Keratinocyte (primary cell): ENCODE measurements at regions not wholly inside any gene's neighbourhood (a gene's known extent, or its start where the extent isn't known, plus 50 kb on each side); places are given as distances from the start of the nearest gene placed in this dataset.

Experiments used
- DNase-seq: peaks from one replicate; pipeline ENCODE4 v3.0.0-alpha.2; 2011; ENCODE audit warnings: low read depth, missing footprints, low spot score
- FAIRE-seq: peaks from 2 replicates; lab custom pipeline; 2011; peaks lifted over from hg19 to GRCh38; lab: Jason Lieb, UNC
- H2AFZ ChIP-seq: 2 replicates; pipeline ENCODE4 v1.6.0; 2012; ENCODE audit warnings: low read length, control low read depth, inconsistent platforms; ENCODE audit not compliant: control insufficient read depth
- H3K27ac ChIP-seq: 2 replicates; pipeline ENCODE4 v1.5.1; 2011; ENCODE audit warnings: low read length; ENCODE audit not compliant: control insufficient read depth, insufficient read depth
- H3K27me3 ChIP-seq: 3 replicates; pipeline ENCODE4 v1.6.0; 2011; ENCODE audit warnings: low read length; ENCODE audit not compliant: control insufficient read depth, insufficient read depth; ENCODE audit errors: extremely low read depth
- H3K36me3 ChIP-seq, 2 experiments: 2 replicates in 1 of 2; 3 replicates in 1 of 2; pipeline ENCODE4 v1.5.1; 2011; ENCODE audit warnings: low read length in 2 of 2, mild to moderate bottlenecking in 1 of 2; ENCODE audit not compliant: control insufficient read depth in 2 of 2, insufficient read depth in 2 of 2; ENCODE audit errors: extremely low read depth in 1 of 2
- H3K4me1 ChIP-seq: 3 replicates; pipeline ENCODE4 v1.5.1; 2011; ENCODE audit warnings: low read length; ENCODE audit not compliant: control insufficient read depth, insufficient read depth; ENCODE audit errors: extremely low read depth
- H3K4me2 ChIP-seq: 3 replicates; pipeline ENCODE4 v1.6.0; 2011; ENCODE audit warnings: low read depth, low read length; ENCODE audit not compliant: control insufficient read depth, insufficient read depth; ENCODE audit errors: extremely low read depth
- H3K4me3 ChIP-seq, 3 experiments: fragments of 200-600 bp in 1 of 3; sonication (generic) in 1 of 3; 2 replicates in 2 of 3; 3 replicates in 1 of 3; pipeline ENCODE4 v1.5.1; 2011 to 2016; ENCODE audit warnings: low read length in 3 of 3, mild to moderate bottlenecking in 3 of 3, control low read depth in 2 of 3, inconsistent platforms in 1 of 3, low read depth in 1 of 3, mixed read lengths in 1 of 3, mixed run types in 1 of 3, moderate library complexity in 1 of 3; ENCODE audit not compliant: control insufficient read depth in 2 of 3, insufficient read depth in 2 of 3; ENCODE audit errors: extremely low read depth in 1 of 3
- H3K79me2 ChIP-seq: 2 replicates; pipeline ENCODE4 v1.6.0; 2012; ENCODE audit warnings: low read length; ENCODE audit not compliant: control insufficient read depth, insufficient read depth
- H3K9ac ChIP-seq: 3 replicates; pipeline ENCODE4 v1.6.0; 2011; ENCODE audit warnings: low read length; ENCODE audit not compliant: control insufficient read depth, insufficient read depth; ENCODE audit errors: extremely low read depth
- H3K9me1 ChIP-seq: 3 replicates; pipeline ENCODE4 v1.6.0; 2011; ENCODE audit warnings: low read length; ENCODE audit not compliant: control insufficient read depth, insufficient read depth; ENCODE audit errors: extremely low read depth
- H3K9me3 ChIP-seq: 2 replicates; pipeline ENCODE4 v1.5.1; 2012; ENCODE audit warnings: low read depth, low read length; ENCODE audit not compliant: control insufficient read depth
- H4K20me1 ChIP-seq: 3 replicates; pipeline ENCODE4 v1.6.0; 2011; ENCODE audit warnings: low read length; ENCODE audit not compliant: control insufficient read depth, insufficient read depth; ENCODE audit errors: extremely low read depth
- CTCF ChIP-seq, 3 experiments: IDR thresholded peaks in 1 of 3; conservative IDR thresholded peaks in 1 of 3; optimal IDR thresholded peaks in 1 of 3; 2 replicates in 2 of 3; 3 replicates in 1 of 3; pipeline versions ENCODE3 to v1.5.1; 2011; ENCODE audit warnings: low read length in 3 of 3, mild to moderate bottlenecking in 3 of 3, moderate library complexity in 2 of 3, control low read depth in 1 of 3, inconsistent platforms in 1 of 3; ENCODE audit not compliant: insufficient read depth in 2 of 3; ENCODE audit errors: extremely low read depth in 1 of 3
- EZH2 ChIP-seq: IDR thresholded peaks from one replicate; pipeline ENCODE4 v1.6.1; 2012; ENCODE audit warnings: inconsistent platforms, mild to moderate bottlenecking, low read length, moderate library complexity
- dilution Hi-C: fragments of 300-500 bp; cut with MboI; formaldehyde crosslinking; loops from one replicate; pipeline ENCODE4 v1.7.0; 2020; ENCODE audit warnings: low sequenced_read_pairs; ENCODE audit not compliant: extremely low pct_ligation_motif_present

- FAIRE-seq (no peak), DNase-seq (no peak)
- Histone ChIP-seq H3K36me3 (no peaks in the 10 kb centered on the region), H3K9me1 (no peaks in the 10 kb centered on the region), H3K27me3 (peaks cover 8% of the 10 kb centered on the region), H3K4me3 (no peak overlapping the region), H2AFZ (no peak overlapping the region), H3K9ac (no peak overlapping the region), H3K4me2 (no peak overlapping the region), H3K4me1 (peaks cover 3% of the 10 kb centered on the region), H3K79me2 (no peaks in the 10 kb centered on the region), H4K20me1 (no peaks in the 10 kb centered on the region), H3K27ac (no peak overlapping the region), H3K9me3 (no peaks in the 10 kb centered on the region)
- no peak for TF ChIP-seq EZH2
- TF ChIP-seq CTCF (optimal IDR thresholded peaks at IDR 0.05 in 1 of 3, IDR thresholded peaks at IDR 0.05 in 1 of 3, conservative IDR thresholded peaks at IDR 0.05 in 1 of 3; ENCODE audit: extremely low read depth in 1 of 3, insufficient read depth in 2 of 3, low read length in 3 of 3), result no peak
- dilution Hi-C loops, result no loop called here
Measured at GRCh38 chr15:73806698-73807483, 53.7 kb upstream of the INSYN1 start.

GRCh38 chr15:73807865-73808264, 54.7 kb upstream of the INSYN1 start:
- dilution Hi-C loops, result no loop called here
- peaks cover 8% of the 10 kb centered on the region for H3K27me3 ChIP-seq

More at GRCh38 chr15:73807865-73808264, 54.7 kb upstream of the INSYN1 start:
- TF ChIP-seq EZH2 (no peak), CTCF (optimal IDR thresholded peaks at IDR 0.05 in 1 of 3, IDR thresholded peaks at IDR 0.05 in 1 of 3, conservative IDR thresholded peaks at IDR 0.05 in 1 of 3; ENCODE audit: extremely low read depth in 1 of 3, insufficient read depth in 2 of 3, low read length in 3 of 3) (no peak)
- no peak overlapping the region for H3K4me3 ChIP-seq
- H3K79me2 ChIP-seq, result no peaks in the 10 kb centered on the region
- H3K9me1 ChIP-seq, result no peaks in the 10 kb centered on the region
- no peak overlapping the region for H2AFZ ChIP-seq
- no peak overlapping the region for H3K4me2 ChIP-seq
- no peaks in the 10 kb centered on the region for H3K4me1 ChIP-seq
- H3K9me3 ChIP-seq, result no peaks in the 10 kb centered on the region
- no peak overlapping the region for H3K9ac ChIP-seq
- no peaks in the 10 kb centered on the region for H3K36me3 ChIP-seq
- FAIRE-seq (no peak), DNase-seq (no peak)
- no peaks in the 10 kb centered on the region for H4K20me1 ChIP-seq
- H3K27ac ChIP-seq, result no peak overlapping the region
